ENCODE measurements at regions not wholly inside any gene's neighbourhood (a gene's known extent, or its start where the extent isn't known, plus 50 kb on each side); places are given as distances from the start of the nearest gene placed in this dataset.

GRCh38 chr13:48813518-48813917 is 159.8 kb downstream of the CYSLTR2 start:
- H3K36me3 ChIP-seq, result no peaks in the 10 kb centered on the region
- intact Hi-C loops (cut with DNase I), result no loop called here
- DNase-seq, result no peak
- H3K27me3 ChIP-seq, result no peaks in the 10 kb centered on the region
- H3K9me3 ChIP-seq, result no peaks in the 10 kb centered on the region
- no peak overlapping the region for H3K27ac ChIP-seq
- no peak overlapping the region for H3K4me3 ChIP-seq
- WGBS, 3 donors, result 80 to 84% (median 82%) methylated on average over 5 of the region's 5 CpGs
- TF ChIP-seq EP300 (IDR thresholded peaks at IDR 0.05) (no peak), CTCF (IDR thresholded peaks at IDR 0.05) (no peak), POLR2A (IDR thresholded peaks at IDR 0.05) (no peak)
- peaks cover 5% of the 10 kb centered on the region for H3K4me1 ChIP-seq (ENCODE audit: insufficient read depth)

- Histone ChIP-seq H3K27ac (no peak overlapping the region), H3K36me3 (no peaks in the 10 kb centered on the region), H3K4me3 (no peak overlapping the region), H3K27me3 (no peaks in the 10 kb centered on the region), H3K9me3 (no peaks in the 10 kb centered on the region), H3K4me1 (ENCODE audit: insufficient read depth) (peaks cover 5% of the 10 kb centered on the region)
- 46 to 52% (median 47%) methylated on average over 2 of the region's 2 CpGs for WGBS, 3 donors
- no peak for DNase-seq
- intact Hi-C loops (cut with DNase I), result no loop called here
- TF ChIP-seq POLR2A (IDR thresholded peaks at IDR 0.05) (no peak), EP300 (IDR thresholded peaks at IDR 0.05) (no peak), CTCF (IDR thresholded peaks at IDR 0.05) (no peak)
Observed at GRCh38 chr13:48816700-48817099, 159.0 kb upstream of the FNDC3A start.

GRCh38 chr13:48817166-48817802 is 158.4 kb upstream of the FNDC3A start:
- Histone ChIP-seq H3K4me1 (ENCODE audit: insufficient read depth) (peaks cover 5% of the 10 kb centered on the region), H3K27me3 (no peaks in the 10 kb centered on the region), H3K27ac (no peak overlapping the region), H3K4me3 (no peak overlapping the region), H3K36me3 (no peaks in the 10 kb centered on the region), H3K9me3 (no peaks in the 10 kb centered on the region)
- intact Hi-C loops (cut with DNase I), result no loop called here
- no peak for DNase-seq
- WGBS, 3 donors, result 48 to 74% (median 52%) methylated on average over 5 of the region's 5 CpGs
- TF ChIP-seq CTCF (IDR thresholded peaks at IDR 0.05), result no peak
- no peak for TF ChIP-seq POLR2A (IDR thresholded peaks at IDR 0.05)
- no peak for TF ChIP-seq EP300 (IDR thresholded peaks at IDR 0.05)

DNA sequence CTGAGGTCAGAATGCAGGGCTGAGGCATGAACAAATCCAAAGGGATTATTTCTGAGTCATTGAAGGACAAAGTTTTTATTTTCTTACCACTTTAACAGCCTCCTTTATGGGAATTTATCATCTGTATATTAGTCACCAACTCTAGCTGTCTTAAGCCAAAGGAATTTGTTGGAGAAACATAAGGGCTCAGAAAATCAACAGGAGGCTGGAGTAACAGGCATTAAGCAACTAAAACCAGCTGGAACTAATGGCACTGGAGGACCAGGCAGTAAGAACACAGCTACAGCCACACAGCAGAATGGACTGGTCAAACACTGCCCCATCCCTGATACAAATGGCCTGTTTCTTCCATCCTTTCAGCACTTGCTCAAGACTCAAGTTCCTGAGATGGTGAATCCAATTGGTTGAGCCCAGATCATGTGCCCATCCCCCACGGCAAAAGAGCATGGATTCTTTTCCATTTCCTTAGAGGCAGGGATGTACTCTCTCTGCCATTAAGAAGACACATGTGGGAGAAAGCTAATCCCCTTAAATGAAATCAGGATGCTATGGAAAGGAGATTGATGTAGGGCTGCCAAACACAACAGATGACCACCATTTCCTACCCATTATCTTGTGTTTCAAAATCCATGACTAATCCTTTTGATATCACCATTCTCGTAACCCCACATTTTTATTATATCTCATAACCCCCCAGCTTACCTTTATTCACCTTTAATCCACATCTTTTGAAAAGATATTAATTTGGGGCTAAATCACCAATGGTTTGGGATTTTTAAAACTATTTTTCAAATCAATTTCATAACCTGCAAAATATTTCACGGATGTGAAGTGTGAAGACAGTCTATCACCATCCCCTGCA is 157.0 kb upstream of the FNDC3A start:
- no peak for DNase-seq
- H3K27me3 ChIP-seq, result no peaks in the 10 kb centered on the region
- WGBS, 3 donors, result 76 to 77% (median 77%) methylated on average over 3 of the region's 3 CpGs
- no peak overlapping the region for H3K27ac ChIP-seq
- no peak overlapping the region for H3K4me3 ChIP-seq
- intact Hi-C loops (cut with DNase I), result no loop called here
- H3K36me3 ChIP-seq, result no peaks in the 10 kb centered on the region
- TF ChIP-seq EP300 (IDR thresholded peaks at IDR 0.05) (no peak), CTCF (IDR thresholded peaks at IDR 0.05) (no peak), POLR2A (IDR thresholded peaks at IDR 0.05) (no peak)
- no peaks in the 10 kb centered on the region for H3K9me3 ChIP-seq
- H3K4me1 ChIP-seq (ENCODE audit: insufficient read depth), result peaks cover 5% of the 10 kb centered on the region

All from ovary (tissue), 7 donors.